HG03432 (cell line): ENCODE measurements at regions not wholly inside any gene's neighbourhood (a gene's known extent, or its start where the extent isn't known, plus 50 kb on each side); places are given as distances from the start of the nearest gene placed in this dataset.

Experiments
- ATAC-seq: cut with Tn5 transposase; IDR thresholded peaks from one replicate; pipeline ENCODE4 v1.9.1; 2021; ENCODE audit warnings: mild to moderate bottlenecking, moderate library complexity; ENCODE audit not compliant: unreplicated experiment

- no peak for ATAC-seq
Measured at GRCh38 chr14:42192738-42193653, 586.3 kb downstream of the LRFN5 start.

- no peak for ATAC-seq
Measured at GRCh38 chr14:42190744-42191143, 584.1 kb downstream of the LRFN5 start.

GRCh38 chr14:42187846-42188245, 581.2 kb downstream of the LRFN5 start:
- ATAC-seq: no peak

GRCh38 chr14:42185718-42186117, 579.0 kb downstream of the LRFN5 start:
- ATAC-seq: no peak

- no peak for ATAC-seq
Measured at GRCh38 chr14:42174357-42174756, 567.7 kb downstream of the LRFN5 start.

- no peak for ATAC-seq
Measured at GRCh38 chr14:42173206-42173605, 566.5 kb downstream of the LRFN5 start.

- no peak for ATAC-seq
Measured at GRCh38 chr14:42172304-42172703, 565.6 kb downstream of the LRFN5 start.

GRCh38 chr14:42163136-42163535, 556.5 kb downstream of the LRFN5 start:
- ATAC-seq: no peak

GRCh38 chr14:42159138-42159537, 552.5 kb downstream of the LRFN5 start:
- no peak for ATAC-seq

GRCh38 chr14:42149609-42150261, 543.1 kb downstream of the LRFN5 start:
- peak; percentile 75 for ATAC-seq

- no peak for ATAC-seq
Measured at GRCh38 chr14:42145766-42146165, 539.1 kb downstream of the LRFN5 start.

GRCh38 chr14:42143114-42143513, 536.4 kb downstream of the LRFN5 start:
- ATAC-seq: no peak

GRCh38 chr14:42141328-42141727, 534.7 kb downstream of the LRFN5 start:
- ATAC-seq: no peak

GRCh38 chr14:42140831-42141279, 534.2 kb downstream of the LRFN5 start:
- no peak for ATAC-seq

GRCh38 chr14:42140001-42140400, 533.3 kb downstream of the LRFN5 start:
- ATAC-seq: no peak

GRCh38 chr14:42138406-42138805, 531.7 kb downstream of the LRFN5 start:
- no peak for ATAC-seq

GRCh38 chr14:42130815-42131214, 524.1 kb downstream of the LRFN5 start:
- ATAC-seq: no peak

GRCh38 chr14:42123526-42123925, 516.9 kb downstream of the LRFN5 start:
- ATAC-seq: no peak

GRCh38 chr14:42113358-42114069, 506.8 kb downstream of the LRFN5 start:
- no peak for ATAC-seq

- no peak for ATAC-seq
Measured at GRCh38 chr14:42112108-42112507, 505.4 kb downstream of the LRFN5 start.

- ATAC-seq: no peak
Measured at GRCh38 chr14:42111355-42111754, 504.7 kb downstream of the LRFN5 start.
